Peyer's patch (tissue), 4 donors: ENCODE measurements at regions not wholly inside any gene's neighbourhood (a gene's known extent, or its start where the extent isn't known, plus 50 kb on each side); places are given as distances from the start of the nearest gene placed in this dataset.

Experiments
- CTCF ChIP-seq, 6 experiments: fragments of 450-650 bp in 4 of 6; fragments of 200-600 bp in 2 of 6; sonication (generic) in 1 of 6; IDR thresholded peaks; one replicate each; pipeline ENCODE4 v1.5.1; 2017 to 2019; ENCODE audit warnings: antibody characterized with exemption in 6 of 6, mild to moderate bottlenecking in 3 of 6, moderate library complexity in 1 of 6
- POLR2A ChIP-seq, 2 donors: fragments of 450-650 bp; IDR thresholded peaks; one replicate each; pipeline ENCODE4 v1.5.1; 2017; ENCODE audit warnings: antibody characterized with exemption in 2 of 2, mild to moderate bottlenecking in 2 of 2, moderate library complexity in 2 of 2

- TF ChIP-seq CTCF (IDR thresholded peaks at IDR 0.05) (no peak), POLR2A (IDR thresholded peaks at IDR 0.05) (no peak)
Measured at GRCh38 chr13:107531180-107531579, 684.2 kb downstream of the LIG4 start.
